MM.1S (cell line): ENCODE measurements at regions not wholly inside any gene's neighbourhood (a gene's known extent, or its start where the extent isn't known, plus 50 kb on each side); places are given as distances from the start of the nearest gene placed in this dataset.
"Not testable (repeated sequence)": the region's sequence is repeated elsewhere in the genome, so short reads cannot be mapped to it uniquely, and the experiment has no call there.

Experiments
- DNase-seq: peaks from one replicate; pipeline ENCODE4 v3.0.0-alpha.2; 2015
- H2AFZ ChIP-seq: fragments of 300-600 bp; sonication (generic); 2 replicates; pipeline ENCODE4 v1.6.0; 2016; ENCODE audit warnings: antibody characterized with exemption, low read length
- H3F3A ChIP-seq: fragments of 300-600 bp; sonication (generic); 2 replicates; pipeline ENCODE4 v1.6.1; 2016; ENCODE audit warnings: mild to moderate bottlenecking, antibody characterized with exemption, low read length, moderate library complexity, mixed read lengths; ENCODE audit not compliant: insufficient read depth
- H3K27ac ChIP-seq: fragments of 300-600 bp; sonication (generic); 2 replicates; pipeline ENCODE4 v1.5.1; 2016; ENCODE audit warnings: mild to moderate bottlenecking, low read length
- H3K27me3 ChIP-seq: fragments of 300-600 bp; sonication (generic); replicated peaks from 2 replicates; pipeline ENCODE4 v1.6.0; 2016; ENCODE audit warnings: low read length; ENCODE audit not compliant: insufficient read depth
- H3K36me3 ChIP-seq: fragments of 300-600 bp; sonication (generic); replicated peaks from 2 replicates; pipeline ENCODE4 v1.6.1; 2016; ENCODE audit warnings: mild to moderate bottlenecking, low read length, mixed read lengths; ENCODE audit not compliant: insufficient read depth
- H3K4me1 ChIP-seq: fragments of 300-600 bp; sonication (generic); 2 replicates; pipeline ENCODE4 v1.6.1; 2016; ENCODE audit warnings: low read length, mixed read lengths
- H3K4me2 ChIP-seq: fragments of 300-600 bp; sonication (generic); 2 replicates; pipeline ENCODE4 v1.6.0; 2016; ENCODE audit warnings: low read depth, low read length
- H3K4me3 ChIP-seq: fragments of 300-600 bp; sonication (generic); 2 replicates; pipeline ENCODE4 v1.5.1; 2016; ENCODE audit warnings: low read length, mixed read lengths
- H3K79me2 ChIP-seq: fragments of 300-600 bp; sonication (generic); 2 replicates; pipeline ENCODE4 v1.6.1; 2016; ENCODE audit warnings: mixed run types, low read length, mixed read lengths
- H3K9ac ChIP-seq: fragments of 300-600 bp; sonication (generic); 2 replicates; pipeline ENCODE4 v1.6.1; 2016; ENCODE audit warnings: low read length, mixed read lengths
- H3K9me2 ChIP-seq: fragments of 300-600 bp; sonication (generic); replicated peaks from 2 replicates; pipeline ENCODE4 v1.6.1; 2016; ENCODE audit warnings: mild to moderate bottlenecking, low read length, mixed read lengths; ENCODE audit not compliant: insufficient read depth
- H3K9me3 ChIP-seq: fragments of 300-600 bp; sonication (generic); replicated peaks from 2 replicates; pipeline ENCODE4 v1.6.1; 2016; ENCODE audit warnings: mild to moderate bottlenecking, low read length, mixed read lengths; ENCODE audit not compliant: insufficient read depth
- H4K20me1 ChIP-seq: fragments of 300-600 bp; sonication (generic); 2 replicates; pipeline ENCODE4 v1.6.1; 2016; ENCODE audit warnings: mild to moderate bottlenecking, low read length, moderate library complexity, mixed read lengths; ENCODE audit not compliant: insufficient read depth
- EZH2 ChIP-seq: fragments of 300-600 bp; sonication (generic); optimal IDR thresholded peaks from 2 replicates; pipeline ENCODE3; 2017; ENCODE audit warnings: low read depth, mild to moderate bottlenecking, antibody characterized with exemption, low read length, mixed read lengths
- EZH2phosphoT487 ChIP-seq: fragments of 300-600 bp; sonication (generic); IDR thresholded peaks from 2 replicates; pipeline ENCODE4 v1.6.1; 2018; ENCODE audit warnings: antibody characterized with exemption, low read length
- TF ChIP-seq, protein P1 (sequence below): fragments of 300-600 bp; sonication (generic); IDR thresholded peaks from 2 replicates; pipeline ENCODE4 v1.5.1; 2016; ENCODE audit warnings: antibody characterized with exemption, low read length, mixed read lengths

DNA sequence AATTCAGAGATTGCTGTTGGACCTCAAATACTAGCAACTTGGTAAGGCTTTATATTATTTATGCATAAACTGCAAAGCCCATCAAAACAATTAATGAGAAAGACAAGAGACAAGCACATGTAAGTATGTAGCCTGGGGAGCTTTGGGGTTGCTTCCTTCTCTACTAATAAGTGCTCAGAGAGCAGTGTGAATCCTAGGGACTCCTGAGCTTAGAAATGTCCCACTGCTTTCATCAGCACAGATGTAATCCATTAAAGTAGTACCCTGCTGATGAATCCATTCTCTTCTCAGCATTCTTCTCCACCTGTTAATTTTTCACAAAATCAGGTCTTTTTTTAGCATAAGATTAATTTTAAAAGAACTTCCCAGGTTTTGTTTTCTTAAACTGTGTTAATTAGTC, 485.6 kb downstream of the PTH2R start:
- Histone ChIP-seq H3K27ac (no peak overlapping the region), H3K9me3 (no peaks in the 10 kb centered on the region), H2AFZ (no peak overlapping the region), H4K20me1 (no peaks in the 10 kb centered on the region), H3K4me3 (no peak overlapping the region), H3K9me2 (no peaks in the 10 kb centered on the region), H3F3A (no peaks in the 10 kb centered on the region), H3K4me2 (no peak overlapping the region), H3K4me1 (no peaks in the 10 kb centered on the region), H3K36me3 (no peaks in the 10 kb centered on the region), H3K27me3 (no peaks in the 10 kb centered on the region), H3K9ac (no peak overlapping the region), H3K79me2 (no peaks in the 10 kb centered on the region)
- TF ChIP-seq EZH2phosphoT487 = no peak
- TF ChIP-seq, protein P1, sequence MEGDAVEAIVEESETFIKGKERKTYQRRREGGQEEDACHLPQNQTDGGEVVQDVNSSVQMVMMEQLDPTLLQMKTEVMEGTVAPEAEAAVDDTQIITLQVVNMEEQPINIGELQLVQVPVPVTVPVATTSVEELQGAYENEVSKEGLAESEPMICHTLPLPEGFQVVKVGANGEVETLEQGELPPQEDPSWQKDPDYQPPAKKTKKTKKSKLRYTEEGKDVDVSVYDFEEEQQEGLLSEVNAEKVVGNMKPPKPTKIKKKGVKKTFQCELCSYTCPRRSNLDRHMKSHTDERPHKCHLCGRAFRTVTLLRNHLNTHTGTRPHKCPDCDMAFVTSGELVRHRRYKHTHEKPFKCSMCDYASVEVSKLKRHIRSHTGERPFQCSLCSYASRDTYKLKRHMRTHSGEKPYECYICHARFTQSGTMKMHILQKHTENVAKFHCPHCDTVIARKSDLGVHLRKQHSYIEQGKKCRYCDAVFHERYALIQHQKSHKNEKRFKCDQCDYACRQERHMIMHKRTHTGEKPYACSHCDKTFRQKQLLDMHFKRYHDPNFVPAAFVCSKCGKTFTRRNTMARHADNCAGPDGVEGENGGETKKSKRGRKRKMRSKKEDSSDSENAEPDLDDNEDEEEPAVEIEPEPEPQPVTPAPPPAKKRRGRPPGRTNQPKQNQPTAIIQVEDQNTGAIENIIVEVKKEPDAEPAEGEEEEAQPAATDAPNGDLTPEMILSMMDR = no peak
- TF ChIP-seq EZH2 = no peak
- DNase-seq = no peak

DNA sequence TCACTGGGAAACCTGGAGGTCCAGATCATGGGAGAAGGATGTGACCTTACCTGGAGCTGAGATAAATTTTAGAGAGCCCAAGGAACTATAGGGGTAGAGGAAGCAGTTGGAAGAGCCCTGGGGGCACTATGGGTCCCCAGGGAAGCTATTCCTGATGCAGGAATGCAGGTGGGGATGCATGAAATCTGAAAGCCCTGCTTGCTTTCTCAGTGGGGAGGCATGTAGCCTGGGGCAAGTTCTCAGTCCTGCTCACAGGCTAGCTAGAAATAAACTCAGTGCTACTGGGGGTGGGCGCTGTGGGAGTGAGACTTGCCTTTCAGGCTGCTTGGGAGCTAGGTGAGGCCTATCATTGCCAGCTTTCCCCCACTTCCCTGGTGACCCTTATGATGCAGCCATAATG, 499.7 kb downstream of the PTH2R start:
- Histone ChIP-seq H3K79me2 (no peaks in the 10 kb centered on the region), H3K9me3 (no peaks in the 10 kb centered on the region), H2AFZ (no peak overlapping the region), H3K27ac (no peak overlapping the region), H3K4me3 (no peak overlapping the region), H3K27me3 (no peaks in the 10 kb centered on the region), H3K9ac (no peak overlapping the region), H3K4me2 (no peak overlapping the region), H4K20me1 (no peaks in the 10 kb centered on the region), H3K9me2 (no peaks in the 10 kb centered on the region), H3K4me1 (no peaks in the 10 kb centered on the region), H3K36me3 (no peaks in the 10 kb centered on the region), H3F3A (no peaks in the 10 kb centered on the region)
- no peak for TF ChIP-seq EZH2phosphoT487
- no peak for TF ChIP-seq EZH2
- TF ChIP-seq, protein P1 = no peak
- no peak for DNase-seq

DNA sequence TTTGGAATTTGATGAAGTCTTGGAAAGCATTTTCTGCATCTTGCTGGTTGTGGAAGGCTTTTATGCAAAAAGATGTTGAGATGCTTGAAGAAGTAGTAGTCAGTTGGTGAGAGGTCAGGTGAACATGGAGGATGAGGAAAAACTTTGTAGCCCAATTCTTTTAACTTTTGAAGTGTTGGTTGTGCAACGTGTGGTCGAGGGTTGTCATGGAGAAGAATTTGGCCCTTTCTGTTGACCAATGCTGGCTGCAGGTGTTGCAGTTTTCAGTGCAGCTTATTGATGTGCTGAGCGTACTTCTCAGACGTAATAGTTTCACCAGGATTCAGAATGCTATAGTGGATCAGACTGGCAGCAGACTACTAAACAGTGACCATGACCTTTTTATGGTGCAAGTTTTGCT, 508.4 kb upstream of the MAP2 start:
- no peak overlapping the region for H2AFZ ChIP-seq
- no peak overlapping the region for H3K4me2 ChIP-seq
- no peak overlapping the region for H3K4me3 ChIP-seq
- no peak overlapping the region for H3K9ac ChIP-seq
- DNase-seq = no peak
- H3K79me2 ChIP-seq = no peaks in the 10 kb centered on the region
- TF ChIP-seq EZH2phosphoT487 (no peak), EZH2 (no peak)
- TF ChIP-seq, protein P1 = no peak
- no peak overlapping the region for H3K27ac ChIP-seq
- no peaks in the 10 kb centered on the region for H3K4me1 ChIP-seq
- no peaks in the 10 kb centered on the region for H3K9me2 ChIP-seq
- no peaks in the 10 kb centered on the region for H4K20me1 ChIP-seq
- H3K36me3 ChIP-seq = no peaks in the 10 kb centered on the region
- H3F3A ChIP-seq = no peaks in the 10 kb centered on the region
- H3K9me3 ChIP-seq = no peaks in the 10 kb centered on the region
- no peaks in the 10 kb centered on the region for H3K27me3 ChIP-seq

DNA sequence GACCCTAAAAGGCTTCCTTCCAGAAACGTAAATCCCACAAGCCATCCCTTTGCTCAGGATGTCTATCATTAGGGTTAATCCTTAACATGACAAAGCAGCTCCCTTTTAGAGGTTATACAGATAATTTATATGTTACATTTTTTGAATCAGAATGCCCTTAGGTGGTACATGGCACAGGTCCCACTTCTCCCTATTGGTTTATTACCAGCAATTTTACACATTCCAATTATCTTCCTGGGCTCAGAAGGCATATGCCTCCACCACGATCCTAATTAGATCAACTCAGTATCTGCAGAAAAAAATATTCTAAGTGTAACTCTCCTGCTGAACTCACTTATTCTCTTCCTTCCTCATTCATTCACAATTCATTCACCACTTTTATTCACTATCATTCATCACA, 507.0 kb upstream of the MAP2 start:
- Histone ChIP-seq H3K9ac (no peak overlapping the region), H3K9me2 (no peaks in the 10 kb centered on the region), H3K79me2 (no peaks in the 10 kb centered on the region), H3F3A (no peaks in the 10 kb centered on the region), H3K36me3 (no peaks in the 10 kb centered on the region), H2AFZ (no peak overlapping the region), H3K9me3 (no peaks in the 10 kb centered on the region), H3K4me3 (no peak overlapping the region), H3K4me2 (no peak overlapping the region), H3K4me1 (no peaks in the 10 kb centered on the region), H4K20me1 (no peaks in the 10 kb centered on the region), H3K27me3 (no peaks in the 10 kb centered on the region), H3K27ac (no peak overlapping the region)
- TF ChIP-seq, protein P1 = no peak
- TF ChIP-seq EZH2phosphoT487 (no peak), EZH2 (no peak)
- DNase-seq = no peak

DNA sequence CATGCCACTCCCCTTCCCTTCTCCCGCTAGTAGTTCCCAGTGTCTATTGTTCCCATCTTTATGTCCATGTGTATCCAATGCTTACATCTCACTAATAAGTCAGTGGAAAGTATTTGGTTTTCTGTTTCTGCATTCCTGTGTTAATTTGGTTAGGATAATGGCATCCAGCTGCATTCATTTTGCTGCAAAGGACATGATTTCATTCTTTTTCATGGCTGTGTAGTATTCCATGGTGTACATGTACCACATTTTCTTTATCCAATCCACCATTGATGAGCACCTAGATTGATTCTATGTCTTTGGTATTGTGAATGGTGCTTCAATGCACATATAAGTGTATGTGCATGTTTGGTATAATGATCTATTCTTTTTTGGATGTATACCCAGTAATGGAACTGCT, 502.5 kb upstream of the MAP2 start:
- H3K4me2 ChIP-seq, H3K27ac ChIP-seq, H3K27me3 ChIP-seq, H3K9ac ChIP-seq, H3K4me1 ChIP-seq, H3F3A ChIP-seq, DNase-seq, H3K36me3 ChIP-seq, H2AFZ ChIP-seq, H3K9me3 ChIP-seq, H3K4me3 ChIP-seq, H3K79me2 ChIP-seq, H3K9me2 ChIP-seq, H4K20me1 ChIP-seq: not testable (repeated sequence)
